HPDE6-E6E7 (cell line): ENCODE measurements at regions not wholly inside any gene's neighbourhood (a gene's known extent, or its start where the extent isn't known, plus 50 kb on each side); places are given as distances from the start of the nearest gene placed in this dataset.
A peak's percentile ranks its signal among the peaks of the same experiment; 100 is the strongest.
"Not testable (repeated sequence)": the region's sequence is repeated elsewhere in the genome, so short reads cannot be mapped to it uniquely, and the experiment has no call there.

Experiments used
- DNase-seq: peaks from one replicate; pipeline ENCODE4 v3.0.0; 2011; ENCODE audit warnings: missing footprints; ENCODE audit errors: extremely low spot score

GRCh38 chr10:61612450-61612849 lies 50.3 kb upstream of the CABCOCO1 start:
- no peak for DNase-seq

GRCh38 chr10:61612009-61612408 lies 50.7 kb upstream of the CABCOCO1 start:
- no peak for DNase-seq

GRCh38 chr10:61609701-61610100 lies 53.0 kb upstream of the CABCOCO1 start:
- no peak for DNase-seq

- no peak for DNase-seq
Measured at GRCh38 chr10:61608255-61609033, 54.3 kb upstream of the CABCOCO1 start.

- peak; percentile 15 for DNase-seq
Measured at GRCh38 chr10:61606959-61607907, 55.5 kb upstream of the CABCOCO1 start.

- no peak for DNase-seq
Measured at GRCh38 chr10:61605221-61605620, 57.5 kb upstream of the CABCOCO1 start.

GRCh38 chr10:61600399-61600798 lies 62.3 kb upstream of the CABCOCO1 start:
- DNase-seq: no peak

GRCh38 chr10:61594430-61594829 lies 68.3 kb upstream of the CABCOCO1 start:
- DNase-seq: no peak

GRCh38 chr10:61592581-61592980 lies 70.1 kb upstream of the CABCOCO1 start:
- peak; percentile 8 for DNase-seq

- no peak for DNase-seq
Measured at GRCh38 chr10:61589547-61590243, 73.0 kb upstream of the CABCOCO1 start.

- no peak for DNase-seq
Measured at GRCh38 chr10:61588770-61589211, 73.9 kb upstream of the CABCOCO1 start.

GRCh38 chr10:61586829-61587228 lies 75.9 kb upstream of the CABCOCO1 start:
- DNase-seq: no peak

- DNase-seq: no peak
Measured at GRCh38 chr10:61580608-61581007, 82.1 kb upstream of the CABCOCO1 start.

GRCh38 chr10:61570204-61570603 lies 92.5 kb upstream of the CABCOCO1 start:
- not testable (repeated sequence) for DNase-seq

- DNase-seq: no peak
Measured at GRCh38 chr10:61567729-61568128, 95.0 kb upstream of the CABCOCO1 start.

- no peak for DNase-seq
Measured at GRCh38 chr10:61565819-61566560, 96.7 kb upstream of the CABCOCO1 start.

- DNase-seq: no peak
Measured at GRCh38 chr10:61564444-61564843, 98.3 kb upstream of the CABCOCO1 start.

- DNase-seq: no peak
Measured at GRCh38 chr10:61559615-61560014, 103.1 kb upstream of the CABCOCO1 start.

GRCh38 chr10:61558188-61558587 lies 104.5 kb upstream of the CABCOCO1 start:
- no peak for DNase-seq

GRCh38 chr10:61554925-61555324 lies 101.7 kb upstream of the TMEM26 start:
- no peak for DNase-seq

GRCh38 chr10:61549861-61550260 lies 96.7 kb upstream of the TMEM26 start:
- DNase-seq: no peak
